GM12891 (cell line): ENCODE measurements at regions not wholly inside any gene's neighbourhood (a gene's known extent, or its start where the extent isn't known, plus 50 kb on each side); places are given as distances from the start of the nearest gene placed in this dataset.
"Not testable (repeated sequence)": the region's sequence is repeated elsewhere in the genome, so short reads cannot be mapped to it uniquely, and the experiment has no call there.

ENCODE experiments used
- PAX5 ChIP-seq: IDR thresholded peaks from 2 replicates; pipeline ENCODE4 v1.6.1; 2011; ENCODE audit warnings: low read length, moderate library complexity, mild to moderate bottlenecking; ENCODE audit not compliant: insufficient read depth, severe bottlenecking
- POLR2A ChIP-seq: IDR thresholded peaks from 2 replicates; pipeline ENCODE4 v1.6.1; 2011; ENCODE audit warnings: low read depth, low read length, control low read depth
- POLR2AphosphoS5 ChIP-seq: IDR thresholded peaks from 2 replicates; pipeline ENCODE4 v1.6.1; 2011; ENCODE audit warnings: low read depth, low read length, control low read depth
- POU2F2 ChIP-seq: IDR thresholded peaks from 2 replicates; pipeline ENCODE4 v1.6.1; 2011; ENCODE audit warnings: low read depth, mild to moderate bottlenecking, control low read depth, low read length, moderate library complexity
- SPI1 ChIP-seq: IDR thresholded peaks from 2 replicates; pipeline ENCODE4 v1.6.1; 2011; ENCODE audit warnings: low read depth, low read length, control low read depth
- TAF1 ChIP-seq: IDR thresholded peaks from 2 replicates; pipeline ENCODE4 v1.6.1; 2011; ENCODE audit warnings: low read depth, low read length, control low read depth

DNA sequence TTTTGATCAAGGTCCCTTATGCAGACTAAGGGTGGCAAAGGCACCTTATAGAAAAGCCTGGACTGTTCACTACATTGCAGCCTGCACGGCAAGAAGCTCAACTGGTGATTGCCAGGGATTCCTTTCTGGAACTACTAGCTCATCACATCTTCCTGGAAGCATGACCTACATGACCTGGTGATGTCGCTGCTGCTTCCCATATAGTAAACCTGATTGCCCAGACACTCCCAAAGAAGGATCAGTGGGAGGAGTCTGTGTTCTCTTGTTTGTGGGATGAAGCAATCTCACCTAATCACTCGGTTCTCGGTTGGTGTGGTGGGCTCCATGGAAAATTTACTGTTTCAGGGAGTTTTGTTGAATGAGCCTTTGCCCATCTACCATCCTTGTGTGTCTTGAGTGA, 89.8 kb downstream of the BMP15 start:
- TF ChIP-seq POLR2AphosphoS5, TAF1, POLR2A, PAX5, SPI1, POU2F2: not testable (repeated sequence)
